SIG-M5 treated with dmso at 0.1 percent for 504 hours (cell line): ENCODE measurements at regions not wholly inside any gene's neighbourhood (a gene's known extent, or its start where the extent isn't known, plus 50 kb on each side); places are given as distances from the start of the nearest gene placed in this dataset.
"Not testable (repeated sequence)": the region's sequence is repeated elsewhere in the genome, so short reads cannot be mapped to it uniquely, and the experiment has no call there.

ENCODE experiments used
- DNase-seq: peaks from one replicate; lab custom pipeline; 2025; ENCODE audit not compliant: unreplicated experiment; lab: John Stamatoyannopoulos, UW

DNA sequence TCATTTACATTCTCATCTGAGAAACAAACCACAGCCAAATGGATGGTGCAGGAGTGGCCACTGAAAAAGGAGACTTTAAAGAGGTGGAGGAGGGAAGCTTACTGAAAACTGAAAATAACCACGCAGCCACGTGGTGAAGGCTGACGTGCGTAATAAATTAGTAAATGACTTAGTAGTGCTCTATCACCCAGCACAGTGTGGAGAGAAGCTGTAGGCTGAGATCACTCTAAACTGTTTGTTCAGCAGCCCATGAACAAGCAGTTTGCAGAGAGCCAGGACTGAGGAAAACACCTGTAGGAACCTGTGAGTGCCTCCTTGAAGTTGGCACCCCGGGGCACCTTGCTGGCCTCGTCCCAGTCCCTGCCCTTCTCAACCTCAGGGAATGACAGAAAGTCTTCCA, 193.0 kb downstream of the TXNL1 start:
- DNase-seq: no peak

DNA sequence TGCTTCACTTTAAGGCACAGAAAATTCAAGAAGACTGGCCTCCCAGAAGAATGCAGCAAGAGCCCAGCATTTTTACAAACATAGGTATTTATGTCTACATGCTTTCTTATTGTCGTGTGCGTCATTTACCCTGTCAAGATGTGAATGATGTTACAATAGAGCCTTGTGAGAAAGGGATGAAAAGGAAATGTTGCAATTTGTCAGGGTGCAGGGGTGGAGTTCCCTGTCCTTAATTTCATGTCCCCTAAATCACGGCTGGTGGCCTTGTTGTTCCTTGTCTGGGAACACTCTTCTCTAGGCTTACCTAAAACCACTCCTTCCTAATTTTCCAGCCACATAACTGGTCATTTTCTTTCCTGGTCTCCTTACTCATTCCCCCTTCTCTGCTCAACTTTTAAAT, 194.2 kb downstream of the TXNL1 start:
- peak; percentile 3 for DNase-seq

DNA sequence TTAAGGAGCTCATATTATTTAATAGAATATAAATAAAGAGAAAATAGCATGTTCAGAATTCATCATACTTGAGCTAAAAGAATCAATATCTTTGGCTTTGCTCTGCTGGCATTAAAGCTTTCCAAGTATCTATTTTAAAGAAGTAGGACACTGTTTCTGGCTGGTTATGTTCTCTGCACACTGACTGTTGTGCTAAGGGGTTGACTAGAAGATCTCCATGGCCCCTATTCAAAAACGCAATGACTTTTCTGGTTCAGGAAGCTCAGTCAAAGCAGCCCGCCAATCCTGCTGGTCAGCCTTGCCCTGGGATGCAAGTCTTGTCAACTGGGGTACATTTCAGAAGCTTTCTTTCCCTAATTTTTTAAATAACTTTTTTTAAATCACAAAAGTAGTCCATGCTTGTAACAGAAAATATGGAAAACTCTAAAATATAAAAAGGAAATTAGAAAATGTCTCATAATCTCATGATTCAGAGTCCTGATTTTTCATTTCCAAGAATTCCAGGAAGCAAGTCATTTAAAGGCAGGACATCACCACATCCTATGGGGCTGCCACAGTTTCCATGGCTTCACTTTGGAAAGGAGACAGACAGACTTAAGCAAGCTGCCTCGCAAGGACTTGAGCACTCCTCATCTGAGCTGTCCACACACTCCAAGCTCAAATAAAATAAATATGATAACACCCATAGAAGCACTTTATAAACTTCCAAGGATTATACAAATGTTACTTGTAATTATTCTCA, 195.1 kb downstream of the TXNL1 start:
- DNase-seq: no peak

DNA sequence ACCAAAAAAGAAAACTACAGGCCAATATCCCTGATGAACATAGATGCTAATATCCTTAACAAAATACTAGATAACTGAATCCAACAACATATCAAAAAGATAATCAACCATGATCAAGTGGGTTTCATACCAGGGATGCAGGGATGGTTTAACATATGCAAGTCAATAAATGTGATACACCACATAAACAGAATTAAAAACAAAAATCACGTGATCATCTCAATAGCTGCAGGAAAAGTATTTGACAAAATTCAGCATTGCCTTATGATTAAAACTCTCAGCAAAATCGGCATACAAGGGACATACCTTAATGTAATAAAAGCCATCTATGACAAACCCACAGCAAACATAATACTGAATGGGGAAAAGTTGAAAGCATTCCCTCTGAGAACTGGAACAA, 199.9 kb downstream of the TXNL1 start:
- DNase-seq: not testable (repeated sequence)

DNA sequence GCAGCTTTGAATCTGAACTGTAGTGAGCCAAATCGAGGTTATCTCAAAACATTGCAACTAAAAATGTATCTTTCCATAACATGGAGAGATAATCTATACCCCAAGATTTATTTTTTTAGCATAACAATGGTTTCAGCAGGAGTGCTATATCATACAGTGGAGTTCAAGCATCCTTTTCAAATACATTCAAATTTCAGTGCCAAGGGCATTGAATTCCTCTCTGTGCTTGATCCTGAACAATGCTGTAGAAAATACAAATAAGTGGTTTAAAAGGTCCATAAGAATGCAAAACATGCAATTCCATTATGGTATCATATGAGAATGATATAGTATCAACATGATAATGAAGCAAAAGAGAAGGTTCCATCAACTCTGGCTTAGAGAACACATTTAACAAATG, 201.7 kb downstream of the TXNL1 start:
- DNase-seq: no peak

DNA sequence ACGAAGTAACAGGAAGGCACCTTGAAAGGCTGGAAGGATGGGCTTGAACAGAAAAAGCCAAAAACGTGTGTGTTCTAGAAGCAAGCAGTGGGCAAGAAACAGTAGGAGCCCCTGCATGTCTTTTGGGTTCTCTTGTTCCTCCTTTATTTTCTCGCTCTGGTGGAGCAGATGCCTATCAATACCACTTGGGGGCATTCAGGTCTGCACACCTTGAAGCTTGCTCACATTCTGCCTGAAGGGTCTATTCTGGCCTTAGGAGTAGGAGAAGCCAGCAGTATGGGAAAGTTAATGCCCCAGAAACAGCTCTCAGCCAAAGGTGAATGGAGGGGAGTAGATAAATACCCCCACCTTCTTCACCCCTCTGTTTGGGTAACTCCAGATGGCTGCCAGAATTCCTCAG, 204.5 kb downstream of the TXNL1 start:
- DNase-seq: no peak

DNA sequence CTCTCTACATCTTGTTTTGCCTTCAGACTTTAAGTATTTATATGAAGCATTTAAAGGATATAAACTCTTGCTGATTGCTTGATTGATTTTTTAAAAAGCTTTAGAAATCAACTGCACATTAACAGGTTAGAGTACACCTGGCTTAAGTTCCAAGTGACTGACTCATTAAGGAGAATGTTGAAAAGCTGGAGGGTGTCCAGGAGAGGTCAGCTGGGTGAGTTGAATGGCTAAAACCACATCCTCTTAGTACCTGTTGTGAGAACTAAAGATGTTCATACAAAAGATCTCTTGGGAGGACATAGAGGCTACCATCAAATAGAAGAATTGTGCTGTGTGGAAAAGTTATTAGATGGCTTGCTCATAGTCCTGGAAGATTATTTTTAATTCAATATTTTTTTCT, 206.8 kb downstream of the TXNL1 start:
- no peak for DNase-seq

DNA sequence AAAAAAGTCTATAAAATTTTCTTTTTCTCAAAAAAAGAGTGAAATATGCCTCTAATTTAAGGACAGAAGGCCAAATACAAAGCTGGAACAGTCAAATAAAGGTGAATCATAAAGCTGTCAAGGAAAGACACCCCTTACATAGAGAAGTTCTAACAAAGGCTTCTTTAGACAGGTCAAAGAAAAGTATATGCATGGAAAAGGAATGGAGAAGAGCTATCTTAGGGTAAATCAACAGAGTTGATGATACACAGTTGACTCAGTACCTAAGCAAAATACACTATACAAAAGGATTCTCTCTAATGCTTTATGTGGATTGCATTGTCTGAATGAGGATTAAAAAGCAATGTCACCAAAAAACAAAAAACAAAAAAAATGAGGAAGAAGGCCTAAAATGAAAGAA, 214.8 kb downstream of the TXNL1 start:
- no peak for DNase-seq

DNA sequence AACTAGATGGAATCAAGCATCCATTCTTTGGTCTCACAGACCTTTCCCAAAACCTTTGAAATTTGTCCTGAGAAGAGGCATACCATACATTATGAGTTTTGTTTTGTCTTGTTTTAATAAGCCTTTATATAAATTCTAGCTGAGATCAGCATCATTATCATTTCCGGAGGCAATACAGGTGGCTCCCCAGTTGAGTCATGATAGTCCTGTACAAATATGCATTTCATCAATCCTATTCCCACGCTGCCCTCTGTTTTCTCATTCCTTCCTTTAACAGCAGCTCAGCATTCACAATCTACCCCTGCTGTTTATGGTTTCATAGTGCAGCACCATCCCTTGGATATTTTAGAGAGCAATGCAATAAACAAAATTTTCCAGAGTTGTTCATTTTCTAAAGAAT, 216.7 kb downstream of the TXNL1 start:
- DNase-seq: no peak

DNA sequence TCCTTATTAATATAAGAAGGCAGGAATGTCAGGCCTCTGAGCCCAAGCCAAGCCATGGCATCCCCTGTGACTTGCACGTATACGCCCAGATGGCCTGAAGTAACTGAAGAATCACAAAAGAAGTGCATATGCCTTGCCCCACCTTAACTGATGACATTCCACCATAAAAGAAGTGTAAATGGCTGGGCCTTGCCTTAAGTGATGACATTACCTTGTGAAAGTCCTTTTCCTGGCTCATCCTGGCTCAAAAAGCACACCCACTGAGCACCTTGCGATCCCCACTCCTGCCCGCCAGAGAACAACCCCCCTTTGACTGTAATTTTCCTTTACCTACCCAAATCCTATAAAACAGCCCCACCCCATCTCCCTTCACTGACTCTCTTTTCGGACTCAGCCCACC, 217.5 kb downstream of the TXNL1 start:
- not testable (repeated sequence) for DNase-seq

DNA sequence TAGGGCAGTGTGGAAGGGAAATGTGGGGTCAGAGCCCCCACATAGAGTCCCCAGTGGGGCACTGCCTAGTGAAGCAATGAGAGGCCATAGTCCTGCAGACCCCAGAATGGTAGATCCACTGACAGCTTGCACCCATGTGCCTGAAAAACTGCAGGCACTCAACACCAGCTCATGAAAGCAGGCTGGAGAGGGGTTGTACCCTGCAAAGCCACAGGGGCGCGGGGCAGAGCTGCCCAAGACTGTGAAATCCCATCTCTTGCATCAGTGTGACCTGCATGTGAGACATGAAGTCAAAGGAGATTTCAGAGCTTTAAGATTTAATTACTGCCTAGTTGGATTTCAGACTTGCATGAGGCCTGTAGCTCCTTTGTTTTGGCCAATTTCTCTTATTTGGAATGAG, 224.0 kb downstream of the TXNL1 start:
- no peak for DNase-seq

DNA sequence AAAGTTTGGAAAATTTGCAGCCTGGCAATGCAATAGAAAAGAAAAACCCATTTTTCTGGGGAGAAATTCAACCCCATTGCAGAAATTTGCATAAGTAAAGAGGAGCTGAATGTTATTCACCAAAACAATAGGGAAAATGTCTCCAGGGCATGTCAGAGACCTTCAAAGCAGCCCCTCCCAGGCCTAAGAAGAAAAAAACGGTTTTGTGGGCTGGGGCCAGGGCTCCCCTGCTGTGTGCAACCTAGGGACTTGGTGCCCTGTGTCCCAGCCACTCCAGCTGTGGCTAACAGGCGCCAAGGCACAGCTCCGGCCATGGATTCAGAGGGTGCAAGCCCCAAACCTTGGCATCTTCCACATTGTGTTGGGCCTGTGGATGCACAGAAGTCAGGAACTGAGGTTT, 224.5 kb downstream of the TXNL1 start:
- DNase-seq: no peak

DNA sequence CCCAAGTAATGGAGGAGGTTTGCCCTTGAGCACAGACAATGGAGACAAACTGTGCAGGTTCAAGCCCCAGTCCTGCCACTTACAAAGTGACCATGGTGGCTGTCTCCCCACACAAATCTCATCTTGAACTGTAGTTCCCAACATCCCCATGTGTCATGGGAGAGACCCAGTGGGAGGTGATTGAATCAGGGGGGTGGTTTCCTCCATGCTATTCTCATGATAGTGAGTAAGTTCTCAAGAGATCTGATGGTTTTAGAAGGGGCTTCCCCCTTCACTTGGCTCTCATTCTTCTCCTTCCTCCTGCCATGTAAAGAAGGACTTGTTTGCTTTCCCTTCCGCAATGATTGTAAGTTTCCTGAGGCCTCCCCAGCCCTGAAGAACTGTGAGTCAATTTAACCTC, 225.4 kb downstream of the TXNL1 start:
- DNase-seq: no peak

DNA sequence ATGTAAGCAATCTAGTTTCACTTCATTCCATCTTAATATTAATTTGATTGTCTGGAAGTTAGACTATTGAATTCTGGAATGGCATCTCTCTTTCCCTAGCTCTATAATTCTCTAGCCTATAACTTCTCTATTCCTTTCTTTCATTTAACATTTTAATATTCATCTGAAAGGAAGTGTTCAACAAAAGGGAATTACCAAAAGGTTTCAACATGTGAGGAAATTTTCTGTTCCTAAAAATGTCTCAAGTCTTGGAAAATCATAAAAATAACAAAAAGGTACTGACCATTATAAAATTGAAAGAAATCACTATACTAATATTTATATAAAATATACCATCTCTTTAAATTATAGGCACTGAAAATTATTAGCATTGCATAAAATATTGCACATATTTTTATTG, 228.7 kb downstream of the TXNL1 start:
- no peak for DNase-seq

DNA sequence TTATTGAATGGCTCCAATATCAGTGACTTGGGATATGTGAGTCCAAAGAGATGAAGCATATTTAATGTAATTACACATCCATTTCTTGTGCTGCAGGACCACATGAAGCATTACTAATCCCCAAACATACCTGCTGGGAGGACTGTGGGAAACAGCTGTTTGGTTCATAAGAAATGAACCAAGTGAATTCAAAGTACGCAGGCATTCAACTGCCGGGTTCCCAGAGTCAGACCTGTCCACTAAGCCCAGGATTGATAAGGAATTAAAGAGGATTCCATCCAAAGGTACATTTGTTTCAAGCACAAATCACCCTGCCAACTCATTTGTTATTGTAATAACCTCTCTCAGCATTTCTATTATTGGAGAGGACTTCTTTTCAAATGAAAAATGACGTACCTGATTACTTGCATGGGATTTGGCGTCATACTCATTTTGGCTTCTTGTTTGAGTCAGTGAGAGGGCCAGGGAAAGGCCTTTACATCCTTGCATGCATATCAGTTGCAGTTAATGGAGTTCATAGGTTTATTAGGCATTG, 230.7 kb downstream of the TXNL1 start:
- no peak for DNase-seq

DNA sequence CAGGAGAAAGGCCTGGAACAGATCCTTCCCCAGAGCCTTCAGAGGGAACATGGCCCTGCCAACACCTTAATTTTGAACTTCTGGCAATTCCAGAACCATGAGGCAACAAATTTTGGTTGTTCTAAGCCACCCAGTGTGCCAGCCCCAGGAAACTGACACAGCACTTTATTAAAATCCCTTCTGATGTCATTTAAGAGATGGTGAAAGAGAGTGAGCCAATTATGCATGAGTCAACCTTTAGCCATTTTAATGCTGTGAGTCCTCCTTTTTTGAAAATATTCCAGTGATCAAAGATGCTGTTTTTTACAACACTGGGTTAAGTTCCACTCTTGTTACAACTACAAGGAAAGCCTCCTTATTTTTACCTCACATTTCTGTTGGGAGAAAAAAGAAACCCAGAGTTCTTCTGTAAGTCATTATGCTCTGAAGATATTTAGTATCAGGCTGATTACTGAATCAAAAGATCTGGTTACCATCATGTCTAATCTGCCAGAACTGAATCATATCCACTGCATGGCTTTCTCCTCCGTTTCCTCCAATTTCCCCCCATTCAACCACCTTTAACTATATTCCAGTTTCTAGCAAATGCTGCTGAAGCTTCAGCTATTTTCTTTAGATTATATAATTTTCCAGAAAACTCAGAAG, 235.4 kb downstream of the TXNL1 start:
- no peak for DNase-seq

DNA sequence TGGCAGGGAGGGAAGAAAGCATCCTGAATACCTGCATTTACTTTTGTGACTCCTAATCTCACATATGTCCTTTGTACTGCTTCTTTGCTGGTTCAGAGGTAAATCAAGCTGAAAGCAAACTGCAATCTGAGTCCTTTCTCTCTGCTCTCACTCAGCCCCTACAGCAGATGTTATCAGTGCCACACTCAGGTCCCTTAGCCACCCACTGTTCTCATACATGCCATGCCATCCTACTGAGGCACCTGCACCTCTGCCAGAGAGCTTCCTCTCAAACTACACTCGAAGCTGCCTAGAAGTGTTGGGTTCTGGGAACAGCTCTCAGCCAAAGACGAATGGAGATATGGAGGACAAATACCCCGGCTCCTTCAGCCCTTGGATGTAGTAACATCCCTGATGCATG, 244.5 kb downstream of the TXNL1 start:
- DNase-seq: no peak

DNA sequence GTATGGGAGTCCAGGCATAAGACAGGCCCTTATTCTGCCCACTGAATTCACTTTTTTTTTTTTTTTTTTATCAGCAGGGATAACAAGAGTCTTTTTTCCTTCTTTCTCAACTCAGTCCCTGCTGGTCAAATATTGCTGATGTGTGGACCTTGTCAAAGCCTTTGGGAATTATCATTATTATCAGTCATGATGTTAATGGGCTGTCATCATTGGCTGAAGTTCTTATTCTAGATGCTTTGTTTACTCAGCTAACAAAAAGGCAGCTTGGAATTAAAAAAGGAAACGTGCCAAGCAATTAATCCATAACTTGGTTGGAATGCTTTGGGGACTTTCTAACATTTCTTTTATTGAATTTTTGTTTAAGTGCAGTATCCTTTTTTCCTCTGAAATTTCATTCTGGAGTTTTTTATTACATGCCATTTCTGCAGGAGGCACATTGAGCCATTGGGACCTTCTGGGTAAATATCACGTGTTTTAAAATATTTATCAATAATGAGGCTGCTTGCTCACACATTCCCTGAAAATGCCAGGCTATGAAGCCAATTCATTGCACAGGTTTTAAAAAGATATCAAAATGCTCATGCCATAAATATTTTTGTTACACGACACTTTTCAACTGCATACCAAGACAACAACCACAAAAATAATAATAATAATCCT, 246.3 kb downstream of the TXNL1 start:
- DNase-seq: no peak

DNA sequence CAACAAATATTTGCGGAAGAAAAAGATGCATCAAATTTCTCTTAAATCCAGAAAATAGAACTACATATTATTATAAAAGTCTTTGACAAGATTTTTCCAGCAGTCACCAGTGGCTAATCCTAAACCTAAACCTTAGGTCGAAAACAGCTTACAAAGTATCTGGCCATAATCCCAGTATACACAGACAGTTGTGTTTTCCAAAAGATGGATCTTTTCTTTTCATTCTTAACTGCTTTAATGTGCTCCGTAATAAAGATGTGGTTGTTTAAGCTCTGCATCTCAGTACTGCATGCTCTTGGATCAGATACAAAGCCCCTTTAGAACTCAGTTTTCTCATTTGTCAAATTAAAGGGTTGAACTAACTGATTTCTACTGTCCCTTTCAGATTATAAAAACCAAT, 247.8 kb downstream of the TXNL1 start:
- no peak for DNase-seq

DNA sequence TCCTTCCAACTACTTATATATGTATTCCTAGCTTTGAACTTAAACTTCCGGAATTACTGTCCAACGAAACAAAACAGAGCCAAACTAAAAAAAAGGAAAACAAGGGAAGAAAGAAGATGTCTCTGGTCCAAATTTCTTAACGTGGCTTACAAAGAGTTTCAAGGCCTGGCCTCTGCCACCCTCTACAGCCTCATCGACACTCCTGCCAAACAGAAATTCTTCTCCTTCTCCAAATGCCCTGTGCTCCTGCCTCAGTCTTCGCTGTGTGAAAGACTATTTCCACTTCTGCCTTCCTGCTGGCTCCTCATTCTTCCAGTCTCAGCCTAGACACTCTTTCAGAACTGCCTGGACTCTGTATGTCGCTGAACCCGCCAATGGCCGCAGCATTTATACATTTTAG, 249.2 kb downstream of the TXNL1 start:
- DNase-seq: no peak

DNA sequence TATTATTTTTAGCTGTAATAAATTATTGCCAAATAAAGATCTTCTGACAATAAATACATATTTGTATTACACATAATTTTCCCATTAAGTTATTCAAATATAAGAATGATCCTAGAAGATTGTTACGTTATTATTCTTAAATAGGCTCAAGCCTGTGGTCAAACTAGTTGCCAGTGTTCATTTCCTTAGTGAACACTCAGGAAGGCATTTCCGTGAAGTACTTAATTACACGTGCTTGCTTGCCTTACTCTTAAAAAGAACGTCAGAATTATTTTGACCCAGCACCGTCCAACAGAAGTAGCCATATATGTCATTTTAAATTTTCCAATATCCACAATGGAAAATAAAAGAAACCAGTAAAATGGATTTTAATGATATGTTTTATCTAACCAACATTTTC, 249.8 kb downstream of the TXNL1 start:
- DNase-seq: no peak

DNA sequence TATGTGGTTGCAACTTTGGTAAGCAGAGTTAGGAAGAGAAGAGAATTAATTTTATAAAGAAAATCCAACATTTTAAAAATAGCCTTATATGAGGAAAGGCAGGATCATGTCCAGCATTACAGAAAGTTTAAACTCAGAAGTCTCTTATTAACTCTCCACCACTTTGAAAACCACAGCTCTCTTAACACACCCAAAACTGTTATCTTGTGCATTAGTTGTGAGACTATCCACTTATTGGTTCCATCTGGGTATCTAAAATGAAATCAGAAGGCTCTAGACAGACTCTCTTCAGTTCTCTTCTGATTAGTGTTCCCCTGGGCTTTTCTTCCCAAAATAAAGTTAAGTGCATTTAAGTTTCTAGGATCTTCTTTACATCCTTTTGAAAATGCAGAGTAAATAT, 251.5 kb downstream of the TXNL1 start:
- DNase-seq: no peak
